ENCODE measurements at regions not wholly inside any gene's neighbourhood (a gene's known extent, or its start where the extent isn't known, plus 50 kb on each side); places are given as distances from the start of the nearest gene placed in this dataset.

GRCh38 chr4:133062851-133063250 lies 86.2 kb upstream of the PCDH10 start:
- TF ChIP-seq CTCF (IDR thresholded peaks at IDR 0.05) (no peak), POLR2A (IDR thresholded peaks at IDR 0.05) (no peak)

Data from breast epithelium (tissue), 3 donors.